ENCODE measurements at regions not wholly inside any gene's neighbourhood (a gene's known extent, or its start where the extent isn't known, plus 50 kb on each side); places are given as distances from the start of the nearest gene placed in this dataset.

- H3K36me3 Mint-ChIP-seq: no peaks in the 10 kb centered on the region
- Histone ChIP-seq H3K4me3 (replicated peaks in 1 of 3; ENCODE audit: low read depth in 2 of 3, low read length in 3 of 3) (no peak overlapping the region), H3K4me2 (replicated peaks; ENCODE audit: extremely low read depth, low read length, poor library complexity, severe bottlenecking) (no peak overlapping the region), H3K4me1 (ENCODE audit: control insufficient read depth in 1 of 2, insufficient read depth in 2 of 2, low read length in 2 of 2) (no peaks in the 10 kb centered on the region), H3K36me3 (replicated peaks in 1 of 2; ENCODE audit: control insufficient read depth in 1 of 2, insufficient read depth in 2 of 2, low read length in 2 of 2) (no peaks in the 10 kb centered on the region), H2AFZ (ENCODE audit: insufficient read depth, low read depth, low read length, poor library complexity, severe bottlenecking) (no peak overlapping the region), H3K9ac (ENCODE audit: insufficient read depth, low read length, poor library complexity, severe bottlenecking) (no peak overlapping the region), H3K9me3 (replicated peaks in 1 of 2; ENCODE audit: control insufficient read depth in 1 of 2, insufficient read depth in 1 of 2, low read length in 2 of 2) (no peaks in the 10 kb centered on the region), H3K79me2 (ENCODE audit: insufficient read depth, low read length) (no peaks in the 10 kb centered on the region), H3K27me3 (ENCODE audit: control insufficient read depth in 2 of 2, insufficient read depth in 2 of 2, low read length in 2 of 2) (peaks cover 4 to 6% of the 10 kb centered on the region in 2 donors), H4K20me1 (ENCODE audit: insufficient read depth, low read length) (no peaks in the 10 kb centered on the region), H3K27ac (ENCODE audit: low read depth in 1 of 2, low read length in 2 of 2) (no peak overlapping the region)
- TF ChIP-seq CTCF (IDR thresholded peaks at IDR 0.05): no peak
- H3K4me3 Mint-ChIP-seq: no peak overlapping the region
- WGBS (ENCODE audit: insufficient coverage): no CpG with 5 or more reads among the region's 3 CpGs
- peaks cover 0 to 3% (median 1%) of the 10 kb centered on the region in 7 donors for H3K9me3 Mint-ChIP-seq
- H3K27ac Mint-ChIP-seq: no peak overlapping the region
- H3K27me3 Mint-ChIP-seq (ENCODE audit: low read depth in 3 of 3): peaks cover 15 to 32% (median 25%) of the 10 kb centered on the region in 3 donors
- DNase-seq: no peak
- peaks cover 6% of the 10 kb centered on the region for H3K4me1 Mint-ChIP-seq
- intact Hi-C loops (cut with micrococcal nuclease): no loop called here
These were observed 415.4 kb upstream of the POU3F3 start for GRCh38 chr2:104438481-104438880.

- H3K4me3 Mint-ChIP-seq: no peak overlapping the region
- H3K9me3 ChIP-seq (replicated peaks in 1 of 2; ENCODE audit: control insufficient read depth in 1 of 2, insufficient read depth in 1 of 2, low read length in 2 of 2): no peaks in the 10 kb centered on the region
- H3K36me3 Mint-ChIP-seq: no peaks in the 10 kb centered on the region
- peaks cover 0 to 1% (median 0%) of the 10 kb centered on the region in 7 donors for H3K9me3 Mint-ChIP-seq
- no peaks in the 10 kb centered on the region for H3K27me3 ChIP-seq (ENCODE audit: control insufficient read depth in 2 of 2, insufficient read depth in 2 of 2, low read length in 2 of 2)
- peaks cover 0 to 12% (median 4%) of the 10 kb centered on the region in 3 donors for H3K27me3 Mint-ChIP-seq (ENCODE audit: low read depth in 3 of 3)
- no peak overlapping the region for H3K9ac ChIP-seq (ENCODE audit: insufficient read depth, low read length, poor library complexity, severe bottlenecking)
- peak; percentile 54 for TF ChIP-seq CTCF (IDR thresholded peaks at IDR 0.05)
- H3K79me2 ChIP-seq (ENCODE audit: insufficient read depth, low read length): no peaks in the 10 kb centered on the region
- no peak overlapping the region for H2AFZ ChIP-seq (ENCODE audit: insufficient read depth, low read depth, low read length, poor library complexity, severe bottlenecking)
- peaks cover 7% of the 10 kb centered on the region for H3K4me1 Mint-ChIP-seq
- H3K36me3 ChIP-seq (replicated peaks in 1 of 2; ENCODE audit: control insufficient read depth in 1 of 2, insufficient read depth in 2 of 2, low read length in 2 of 2): no peaks in the 10 kb centered on the region
- H4K20me1 ChIP-seq (ENCODE audit: insufficient read depth, low read length): no peaks in the 10 kb centered on the region
- peak; percentile 11 to 59 (median 42) for DNase-seq
- WGBS (ENCODE audit: insufficient coverage): 0% methylated on average over 5 of the region's 5 CpGs
- no peak overlapping the region for H3K4me2 ChIP-seq (replicated peaks; ENCODE audit: extremely low read depth, low read length, poor library complexity, severe bottlenecking)
- H3K4me1 ChIP-seq (ENCODE audit: control insufficient read depth in 1 of 2, insufficient read depth in 2 of 2, low read length in 2 of 2): peaks cover 0 to 3% of the 10 kb centered on the region in 2 donors
- H3K27ac ChIP-seq (ENCODE audit: low read depth in 1 of 2, low read length in 2 of 2): no peak overlapping the region
- intact Hi-C loops (cut with micrococcal nuclease): loop anchor here (5.0 kb wide), 1 partner anchor 404 kb away; no protein-coding TSS in a partner anchor
- H3K4me3 ChIP-seq (replicated peaks in 1 of 3; ENCODE audit: low read depth in 2 of 3, low read length in 3 of 3): no peak overlapping the region
- peak overlapping the region in 1 of 7 donors; percentile 25 for H3K27ac Mint-ChIP-seq
These were observed 410.8 kb upstream of the POU3F3 start for GRCh38 chr2:104443145-104443544.
